ENCODE measurements at regions not wholly inside any gene's neighbourhood (a gene's known extent, or its start where the extent isn't known, plus 50 kb on each side); places are given as distances from the start of the nearest gene placed in this dataset.

DNA sequence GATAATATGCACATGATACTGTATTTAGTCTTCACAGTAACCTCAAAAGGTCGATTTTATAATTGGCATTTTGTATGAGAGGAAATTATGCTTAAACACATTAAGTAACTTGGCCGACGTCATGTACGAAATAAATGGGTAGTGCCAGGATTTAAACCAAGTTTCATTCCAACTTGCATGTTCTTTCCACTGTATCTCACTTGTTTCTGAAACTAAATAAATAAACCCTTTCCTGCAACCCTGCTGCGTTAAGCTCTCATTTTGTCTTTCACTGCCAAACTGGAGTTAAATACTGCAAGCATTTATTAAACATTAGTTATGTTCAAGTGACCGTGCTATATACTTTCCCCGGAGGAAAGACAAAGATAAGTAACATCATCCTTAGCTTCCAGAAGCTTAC lies 293.9 kb upstream of the PRKD1 start:
- TF ChIP-seq EZH2phosphoT487 (IDR thresholded peaks at IDR 0.05; ENCODE audit: unreplicated experiment): no peak
- TF ChIP-seq POLR2AphosphoS5 (IDR thresholded peaks at IDR 0.05; ENCODE audit: low read depth): no peak
- TF ChIP-seq, protein P1, sequence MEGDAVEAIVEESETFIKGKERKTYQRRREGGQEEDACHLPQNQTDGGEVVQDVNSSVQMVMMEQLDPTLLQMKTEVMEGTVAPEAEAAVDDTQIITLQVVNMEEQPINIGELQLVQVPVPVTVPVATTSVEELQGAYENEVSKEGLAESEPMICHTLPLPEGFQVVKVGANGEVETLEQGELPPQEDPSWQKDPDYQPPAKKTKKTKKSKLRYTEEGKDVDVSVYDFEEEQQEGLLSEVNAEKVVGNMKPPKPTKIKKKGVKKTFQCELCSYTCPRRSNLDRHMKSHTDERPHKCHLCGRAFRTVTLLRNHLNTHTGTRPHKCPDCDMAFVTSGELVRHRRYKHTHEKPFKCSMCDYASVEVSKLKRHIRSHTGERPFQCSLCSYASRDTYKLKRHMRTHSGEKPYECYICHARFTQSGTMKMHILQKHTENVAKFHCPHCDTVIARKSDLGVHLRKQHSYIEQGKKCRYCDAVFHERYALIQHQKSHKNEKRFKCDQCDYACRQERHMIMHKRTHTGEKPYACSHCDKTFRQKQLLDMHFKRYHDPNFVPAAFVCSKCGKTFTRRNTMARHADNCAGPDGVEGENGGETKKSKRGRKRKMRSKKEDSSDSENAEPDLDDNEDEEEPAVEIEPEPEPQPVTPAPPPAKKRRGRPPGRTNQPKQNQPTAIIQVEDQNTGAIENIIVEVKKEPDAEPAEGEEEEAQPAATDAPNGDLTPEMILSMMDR (conservative IDR thresholded peaks at IDR 0.05; ENCODE audit: low read depth in 2 of 2): no peak
- no peak for TF ChIP-seq EZH2 (IDR thresholded peaks at IDR 0.05; ENCODE audit: low read depth, unreplicated experiment)
- TF ChIP-seq, protein P2, sequence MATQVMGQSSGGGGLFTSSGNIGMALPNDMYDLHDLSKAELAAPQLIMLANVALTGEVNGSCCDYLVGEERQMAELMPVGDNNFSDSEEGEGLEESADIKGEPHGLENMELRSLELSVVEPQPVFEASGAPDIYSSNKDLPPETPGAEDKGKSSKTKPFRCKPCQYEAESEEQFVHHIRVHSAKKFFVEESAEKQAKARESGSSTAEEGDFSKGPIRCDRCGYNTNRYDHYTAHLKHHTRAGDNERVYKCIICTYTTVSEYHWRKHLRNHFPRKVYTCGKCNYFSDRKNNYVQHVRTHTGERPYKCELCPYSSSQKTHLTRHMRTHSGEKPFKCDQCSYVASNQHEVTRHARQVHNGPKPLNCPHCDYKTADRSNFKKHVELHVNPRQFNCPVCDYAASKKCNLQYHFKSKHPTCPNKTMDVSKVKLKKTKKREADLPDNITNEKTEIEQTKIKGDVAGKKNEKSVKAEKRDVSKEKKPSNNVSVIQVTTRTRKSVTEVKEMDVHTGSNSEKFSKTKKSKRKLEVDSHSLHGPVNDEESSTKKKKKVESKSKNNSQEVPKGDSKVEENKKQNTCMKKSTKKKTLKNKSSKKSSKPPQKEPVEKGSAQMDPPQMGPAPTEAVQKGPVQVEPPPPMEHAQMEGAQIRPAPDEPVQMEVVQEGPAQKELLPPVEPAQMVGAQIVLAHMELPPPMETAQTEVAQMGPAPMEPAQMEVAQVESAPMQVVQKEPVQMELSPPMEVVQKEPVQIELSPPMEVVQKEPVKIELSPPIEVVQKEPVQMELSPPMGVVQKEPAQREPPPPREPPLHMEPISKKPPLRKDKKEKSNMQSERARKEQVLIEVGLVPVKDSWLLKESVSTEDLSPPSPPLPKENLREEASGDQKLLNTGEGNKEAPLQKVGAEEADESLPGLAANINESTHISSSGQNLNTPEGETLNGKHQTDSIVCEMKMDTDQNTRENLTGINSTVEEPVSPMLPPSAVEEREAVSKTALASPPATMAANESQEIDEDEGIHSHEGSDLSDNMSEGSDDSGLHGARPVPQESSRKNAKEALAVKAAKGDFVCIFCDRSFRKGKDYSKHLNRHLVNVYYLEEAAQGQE (IDR thresholded peaks at IDR 0.05; ENCODE audit: unreplicated experiment): no peak

Measured in GM23338 (cell line).